HG02970 (cell line): ENCODE measurements at regions not wholly inside any gene's neighbourhood (a gene's known extent, or its start where the extent isn't known, plus 50 kb on each side); places are given as distances from the start of the nearest gene placed in this dataset.
"Not testable (repeated sequence)": the region's sequence is repeated elsewhere in the genome, so short reads cannot be mapped to it uniquely, and the experiment has no call there.

Experiments used
- ATAC-seq: cut with Tn5 transposase; IDR thresholded peaks from one replicate; pipeline ENCODE4 v1.9.1; 2021; ENCODE audit warnings: mild to moderate bottlenecking, moderate library complexity, moderate number of reproducible peaks; ENCODE audit not compliant: unreplicated experiment, low FRiP score

DNA sequence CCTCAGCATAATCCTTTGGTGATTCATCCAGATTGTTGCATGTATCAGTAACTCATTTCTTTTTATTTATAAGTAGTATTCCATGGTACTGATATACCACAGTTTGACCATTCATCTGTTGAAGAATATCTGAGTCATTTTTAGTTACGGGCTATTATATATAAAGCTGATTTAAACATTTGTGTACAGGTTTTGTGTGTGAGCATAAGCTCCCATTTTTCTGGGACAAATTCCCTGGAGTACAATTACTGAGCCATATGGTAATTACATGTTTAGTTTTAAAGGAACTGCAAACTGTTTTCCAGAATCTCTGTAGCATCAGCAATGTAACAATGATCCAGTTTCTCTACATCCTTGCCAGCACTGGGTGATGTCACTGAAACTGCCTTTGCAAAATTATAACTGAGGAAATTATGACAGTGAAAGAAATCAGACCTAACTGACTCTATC lies 236.2 kb upstream of the KRR1 start:
- ATAC-seq = no peak

DNA sequence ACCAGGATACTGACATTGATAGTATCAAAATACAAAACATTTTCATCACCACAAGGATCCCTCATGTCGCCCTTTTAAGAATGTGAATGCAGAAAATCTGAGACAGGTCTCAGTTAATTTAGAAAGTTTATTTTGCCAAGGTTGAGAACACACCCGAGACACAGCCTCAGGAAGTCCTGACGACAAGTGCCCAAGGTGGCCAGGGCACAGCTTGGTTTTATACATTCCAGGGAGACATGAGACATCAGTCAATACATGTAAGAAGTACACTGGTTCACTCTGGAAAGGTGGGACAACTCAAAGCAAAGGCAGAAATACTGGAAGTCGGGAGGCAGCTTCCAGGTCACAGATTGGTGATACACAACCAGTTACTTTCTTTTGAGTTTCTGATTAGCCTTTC lies 235.2 kb upstream of the KRR1 start:
- ATAC-seq = no peak

DNA sequence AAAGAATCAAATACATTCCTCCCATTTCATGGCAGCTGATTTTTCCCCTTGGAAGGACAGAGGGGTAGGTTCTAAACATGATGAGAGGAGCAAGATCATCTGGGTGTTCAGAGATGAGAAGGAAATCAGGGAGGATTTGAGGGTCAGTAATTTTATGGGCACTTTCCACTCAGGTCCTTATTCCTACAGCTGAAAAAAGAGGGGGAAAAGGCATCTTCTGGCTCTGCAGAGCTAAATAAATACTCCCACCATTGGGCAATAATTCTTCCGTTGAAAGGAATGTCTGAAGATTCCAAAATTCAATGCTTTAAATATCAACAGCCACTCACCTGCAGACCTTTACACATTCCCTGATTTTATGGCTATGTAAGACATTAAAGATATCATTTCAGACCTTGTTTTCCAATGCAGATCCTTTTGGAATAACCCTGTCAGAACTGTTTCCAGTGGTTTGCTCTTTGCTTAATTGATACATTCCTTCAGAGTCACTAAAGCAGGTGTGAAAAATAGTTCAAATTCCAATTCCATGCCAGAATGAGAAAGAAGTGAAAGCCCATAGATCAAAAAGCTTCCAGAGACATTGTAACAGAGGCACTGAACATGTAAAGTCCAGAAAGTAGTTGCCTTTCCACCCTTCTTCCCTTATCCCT lies 233.3 kb upstream of the KRR1 start:
- ATAC-seq = no peak

DNA sequence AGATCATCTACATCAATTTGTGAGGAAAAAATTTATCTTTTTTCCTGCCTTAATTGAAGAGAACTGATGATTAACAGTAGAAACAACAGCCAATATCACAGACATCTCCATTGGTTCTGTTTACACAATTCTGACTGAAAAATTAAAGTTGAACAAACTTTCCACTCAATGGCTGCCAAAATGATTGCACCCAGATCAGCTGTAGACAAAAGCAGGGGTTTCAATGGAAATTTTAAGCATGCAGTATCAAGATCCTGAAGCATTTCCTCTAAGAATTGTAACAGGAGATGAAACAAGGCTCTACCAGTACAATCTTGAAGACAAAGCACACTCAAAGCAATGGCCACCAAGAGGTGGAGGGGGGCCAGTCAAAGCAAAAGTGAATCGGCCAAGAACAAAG lies 231.6 kb upstream of the KRR1 start:
- ATAC-seq = no peak

DNA sequence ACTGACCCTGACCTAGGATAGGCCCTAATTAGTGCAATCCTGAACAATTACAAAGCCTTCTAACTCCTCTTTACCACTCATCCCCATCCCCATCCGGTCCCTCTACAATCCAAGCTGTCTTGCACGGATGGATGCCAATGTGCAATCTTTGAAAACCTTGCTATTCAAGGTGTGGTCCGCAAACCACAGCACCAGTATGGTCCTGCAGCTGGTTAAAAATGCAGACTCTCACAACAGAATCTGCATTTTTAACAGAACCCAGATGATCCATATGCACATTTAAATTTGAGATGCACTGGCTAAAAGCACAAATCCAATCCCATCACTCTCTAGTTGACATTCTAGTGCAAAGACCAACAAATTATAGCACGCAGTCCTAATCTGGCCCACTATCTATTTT lies 230.6 kb upstream of the KRR1 start:
- ATAC-seq = no peak

DNA sequence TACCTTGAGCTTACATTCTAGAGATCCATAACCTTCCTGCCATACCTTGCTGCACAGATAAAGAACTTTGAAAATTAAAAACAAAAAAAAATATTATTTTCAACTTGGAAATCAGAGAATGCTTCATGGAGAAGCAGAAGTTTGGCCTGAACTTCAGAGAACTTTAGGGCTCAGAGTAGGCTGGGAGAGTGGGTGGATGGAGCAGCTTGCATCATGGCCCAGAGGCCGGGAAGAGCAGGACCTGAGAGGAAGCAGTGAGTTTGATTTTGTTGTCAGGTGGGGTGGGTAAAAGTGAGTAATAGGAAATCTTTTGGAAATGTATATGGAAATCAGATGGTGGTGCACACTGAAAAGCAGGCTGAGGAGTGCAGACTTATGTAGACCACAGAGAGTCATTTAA lies 228.5 kb upstream of the KRR1 start:
- ATAC-seq = no peak

DNA sequence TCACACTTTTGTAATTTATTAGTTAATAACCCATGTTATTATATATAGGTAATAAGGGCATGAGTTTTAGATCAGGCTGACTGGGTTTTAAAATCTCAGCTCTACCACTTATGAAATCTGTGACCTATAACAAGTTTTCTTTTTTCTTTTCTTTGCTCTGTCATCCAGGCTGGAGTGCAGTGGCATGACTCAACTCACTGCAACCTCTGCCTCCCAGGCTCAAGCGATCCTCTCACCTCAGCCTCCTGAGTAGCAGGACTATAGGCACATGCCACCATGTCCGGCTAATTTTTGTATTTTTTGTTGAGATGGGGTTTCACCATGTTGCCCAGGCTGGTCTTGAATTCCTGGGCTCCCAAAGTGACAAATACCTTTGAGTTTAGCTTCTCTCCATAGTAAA lies 227.7 kb upstream of the KRR1 start:
- ATAC-seq = not testable (repeated sequence)

DNA sequence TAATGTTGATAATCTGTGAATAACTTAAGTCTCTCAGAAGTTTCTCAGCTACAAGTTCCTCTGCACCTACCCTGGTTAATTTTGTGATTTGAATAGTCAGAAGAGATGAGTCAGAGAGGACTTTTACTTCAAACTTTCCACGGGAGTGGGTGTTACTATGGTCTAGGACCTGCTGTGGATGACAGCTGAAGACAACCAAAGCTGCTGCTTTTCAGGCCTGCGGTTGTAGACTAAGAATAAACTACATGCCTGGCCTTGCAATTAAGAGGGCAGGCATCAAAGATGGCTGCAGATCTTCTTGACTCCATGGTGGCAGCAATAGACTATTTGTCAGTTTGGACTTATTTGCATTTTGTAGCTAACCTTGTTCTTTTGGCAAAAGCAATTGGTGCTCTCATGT lies 227.1 kb upstream of the KRR1 start:
- no peak for ATAC-seq

DNA sequence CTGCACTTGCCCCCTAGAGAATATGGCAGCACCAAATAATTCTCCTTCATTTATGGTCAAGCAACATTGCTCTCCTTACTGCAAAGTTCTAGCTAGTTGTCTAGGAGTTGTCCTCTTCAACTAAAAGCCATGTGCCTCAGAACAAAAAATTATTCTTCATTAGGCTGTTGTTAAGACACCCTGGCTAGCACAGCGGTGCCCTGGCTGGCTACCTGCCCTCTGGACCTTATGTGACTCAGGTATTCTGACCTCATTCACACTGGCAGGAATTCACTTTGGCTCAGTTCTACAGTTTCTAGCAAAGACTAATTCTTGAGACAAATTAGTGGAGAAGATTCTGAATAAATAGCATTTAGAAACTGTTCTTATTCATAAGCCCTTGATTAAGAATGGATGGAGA lies 224.4 kb upstream of the KRR1 start:
- no peak for ATAC-seq

DNA sequence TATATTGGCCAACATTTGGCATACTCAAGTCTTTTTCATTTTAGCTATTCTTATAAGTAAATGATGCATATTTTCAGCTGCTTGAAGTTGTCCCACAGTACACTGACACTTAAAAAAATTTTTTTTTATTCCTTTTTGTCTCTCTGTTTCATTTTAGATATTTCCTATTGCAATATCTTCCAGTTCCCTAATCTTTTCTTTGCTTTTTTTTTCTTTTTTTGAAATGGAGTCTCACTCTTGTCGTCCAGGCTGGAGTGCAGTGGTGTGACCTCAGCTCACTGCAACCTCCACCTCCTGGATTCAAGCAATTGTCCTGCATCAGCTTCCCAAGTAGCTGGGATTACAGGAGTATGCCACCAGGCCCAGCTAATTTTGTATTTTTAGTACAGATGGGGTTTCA lies 217.4 kb upstream of the KRR1 start:
- no peak for ATAC-seq

DNA sequence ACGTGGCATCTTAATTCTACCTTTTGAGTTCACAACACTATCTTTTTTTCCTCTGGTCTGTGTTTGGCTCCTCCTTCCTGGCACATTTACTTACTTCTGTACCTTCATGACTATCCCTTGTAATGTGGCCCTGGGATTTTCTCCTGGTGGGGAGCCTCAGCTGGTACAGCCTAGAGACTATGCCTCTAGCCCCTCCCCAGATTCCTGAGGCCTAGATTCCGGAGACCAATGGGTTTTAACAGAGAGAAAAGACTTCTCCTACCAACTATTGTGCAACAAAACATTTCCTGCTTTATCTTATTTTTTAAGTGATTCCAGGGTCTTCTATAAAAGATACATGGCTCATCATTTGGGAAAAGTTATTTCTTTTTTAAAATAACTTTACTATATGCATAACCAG lies 216.2 kb upstream of the KRR1 start:
- no peak for ATAC-seq

DNA sequence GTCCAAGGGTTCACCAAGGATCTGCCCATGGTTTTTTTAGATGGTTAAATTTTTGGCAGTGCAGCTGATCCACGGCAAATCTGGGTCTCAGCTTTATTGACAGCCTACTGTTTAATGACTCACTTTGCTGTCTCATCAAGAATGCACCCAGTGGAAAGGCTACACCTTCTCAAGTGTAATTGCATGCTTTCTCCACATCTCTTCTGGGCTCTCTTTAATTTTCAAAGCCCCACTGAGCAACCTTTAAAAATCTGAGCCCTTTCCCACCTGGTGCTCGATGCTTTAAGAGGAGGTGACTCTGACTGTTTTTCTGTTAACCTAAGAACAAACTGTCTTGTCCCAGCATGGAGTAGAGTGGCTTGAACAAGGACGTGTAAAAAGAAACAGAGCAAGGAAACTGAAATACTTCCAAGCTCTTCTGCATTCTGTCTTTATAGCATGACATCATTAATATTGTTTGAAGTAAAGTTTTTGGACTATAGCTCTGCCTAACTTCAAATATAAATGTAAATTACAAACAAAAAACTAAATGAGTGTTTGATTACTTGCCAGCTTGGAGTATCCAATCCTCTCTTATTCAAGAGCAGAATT lies 214.2 kb upstream of the KRR1 start:
- no peak for ATAC-seq

DNA sequence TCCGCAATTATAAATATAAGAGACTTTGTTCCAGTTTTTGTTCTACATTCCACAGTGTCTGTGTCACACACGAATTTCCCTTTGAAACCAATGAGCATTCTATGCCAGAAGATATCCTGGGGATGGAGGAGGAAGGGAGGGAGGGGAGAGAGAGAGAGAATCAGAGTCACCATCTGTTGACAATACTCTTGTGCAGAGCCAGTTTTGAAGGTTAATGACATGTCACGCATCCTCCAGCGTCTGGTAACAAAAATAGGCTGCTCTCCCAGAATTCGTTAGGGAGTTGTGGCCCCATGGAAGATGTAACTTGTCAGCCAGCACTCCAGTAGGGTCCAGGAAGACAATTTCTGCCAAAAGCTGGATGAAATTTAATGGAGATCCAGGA lies 213.5 kb upstream of the KRR1 start:
- no peak for ATAC-seq

DNA sequence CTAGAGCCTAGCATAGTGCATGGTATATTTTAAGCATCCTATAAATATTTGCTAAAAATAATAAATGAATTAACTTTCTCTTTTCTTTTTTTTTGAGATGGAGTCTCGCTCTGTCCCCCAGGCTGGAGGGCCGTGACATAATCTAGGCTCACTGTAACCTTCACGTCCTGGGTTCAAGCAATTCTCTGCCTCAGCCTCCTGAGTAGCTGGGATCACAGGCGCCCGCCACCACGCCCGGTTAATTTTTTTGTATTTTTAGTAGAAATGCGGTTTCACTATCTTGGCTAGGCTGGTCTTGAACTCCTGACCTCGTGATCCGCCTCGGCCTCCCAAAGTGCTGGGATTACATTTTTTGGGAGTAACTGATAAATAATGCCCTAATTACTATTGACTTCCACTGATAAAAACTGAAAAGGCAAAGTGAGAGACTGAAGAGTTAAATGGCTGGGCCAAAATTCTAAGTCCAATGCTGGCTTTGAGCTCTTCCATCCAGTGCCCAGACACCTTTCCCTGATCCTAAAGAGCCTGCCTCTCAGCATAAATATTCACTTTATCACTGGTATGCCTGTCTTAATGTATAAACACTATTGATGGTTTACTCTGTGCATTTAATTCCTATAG lies 213.0 kb upstream of the KRR1 start:
- no peak for ATAC-seq

DNA sequence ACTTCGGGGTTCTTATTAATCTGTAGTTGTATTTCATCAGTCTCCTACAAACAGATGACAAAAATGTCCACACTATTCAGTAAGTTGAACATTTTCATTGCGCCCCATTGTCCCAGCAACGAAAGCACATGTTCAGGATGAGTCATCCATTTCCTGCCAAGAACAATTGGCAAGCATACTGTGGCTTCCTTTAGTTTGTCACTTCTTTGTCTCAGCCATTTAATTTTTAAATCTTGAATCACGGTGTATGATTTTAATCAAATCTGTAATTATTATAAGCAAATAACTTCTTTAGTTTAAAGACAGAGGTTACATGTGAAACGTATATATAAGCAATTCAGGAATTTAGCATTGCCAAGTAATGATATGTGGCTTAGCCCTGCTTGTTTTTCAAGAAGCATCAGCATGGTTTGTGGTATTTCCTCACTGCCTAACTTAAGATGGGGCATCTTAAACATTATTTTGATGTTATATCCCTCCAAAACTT lies 211.3 kb upstream of the KRR1 start:
- ATAC-seq = peak; percentile 55

DNA sequence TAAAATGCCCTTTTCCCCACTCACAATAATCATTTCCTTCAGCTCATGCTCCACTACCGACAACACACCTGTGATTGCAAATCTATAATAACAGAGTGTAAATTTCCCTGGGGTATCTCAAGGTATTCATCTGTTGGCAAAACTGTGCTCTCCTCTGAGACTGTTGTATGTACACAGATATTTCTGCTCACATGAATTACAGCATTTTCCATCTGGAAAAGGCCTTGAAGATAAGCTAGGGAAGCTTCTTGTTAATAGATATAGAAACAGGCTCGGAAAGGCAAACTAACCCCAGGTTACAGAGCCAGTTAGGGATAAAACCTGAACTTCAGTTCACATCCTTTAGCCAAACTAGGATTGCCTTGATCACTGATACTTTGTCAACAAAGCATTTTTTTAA lies 210.4 kb upstream of the KRR1 start:
- no peak for ATAC-seq

DNA sequence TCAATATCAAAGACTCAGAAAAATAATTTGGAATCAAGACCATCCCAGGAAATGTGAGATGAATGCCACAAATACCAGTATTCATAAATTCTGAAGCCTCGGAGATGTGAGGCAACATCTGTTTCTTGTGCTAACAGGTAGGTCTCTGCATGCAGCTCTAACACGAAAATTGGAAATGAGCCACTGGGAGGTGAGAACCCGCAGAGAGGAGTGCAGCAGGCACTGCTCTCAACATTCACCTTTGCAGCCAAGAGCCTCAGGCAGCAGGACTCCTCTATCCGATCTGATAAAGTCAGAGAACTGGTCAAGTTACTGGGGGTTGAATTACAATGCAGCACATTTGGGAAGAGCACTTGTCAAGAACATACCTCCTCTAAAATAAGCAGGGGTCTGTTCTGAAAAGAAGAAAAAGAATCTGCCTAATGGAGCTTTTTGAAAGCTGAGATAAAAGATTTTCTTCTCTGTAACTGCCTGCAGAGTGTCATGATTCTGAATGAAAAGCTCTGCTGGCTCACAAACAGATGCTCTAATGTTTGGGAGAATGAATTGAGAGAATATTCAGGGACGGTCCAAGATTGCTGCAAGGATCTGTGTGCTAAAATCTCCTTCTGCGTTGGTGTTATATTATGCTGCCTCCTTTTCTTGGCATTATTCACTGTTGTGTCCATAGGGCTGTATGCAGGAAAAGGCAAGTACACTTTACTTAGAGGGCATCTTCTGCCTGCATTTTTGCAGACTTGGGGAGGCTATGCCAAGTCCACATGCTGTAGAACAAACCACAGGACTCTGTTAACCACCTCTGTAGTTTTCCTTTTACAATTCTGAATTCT lies 209.6 kb upstream of the KRR1 start:
- no peak for ATAC-seq

DNA sequence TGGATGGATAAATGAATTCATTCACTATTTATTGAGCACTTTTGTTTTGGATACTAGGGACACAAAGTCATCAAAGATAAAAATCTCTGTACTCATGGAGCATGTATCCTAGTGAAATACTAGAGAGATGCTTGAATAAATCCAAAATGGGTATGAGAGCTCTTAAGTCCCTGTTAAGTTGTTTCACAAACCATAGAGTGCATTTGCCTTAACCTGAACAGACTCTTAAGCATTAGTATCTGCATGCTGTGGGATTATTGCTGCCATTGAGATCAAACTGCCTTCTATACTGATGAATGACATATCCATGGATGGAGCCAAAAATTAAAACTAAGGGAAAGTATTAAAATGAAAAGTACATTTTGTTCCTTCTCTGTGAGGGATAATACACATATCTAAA lies 206.5 kb upstream of the KRR1 start:
- ATAC-seq = no peak

DNA sequence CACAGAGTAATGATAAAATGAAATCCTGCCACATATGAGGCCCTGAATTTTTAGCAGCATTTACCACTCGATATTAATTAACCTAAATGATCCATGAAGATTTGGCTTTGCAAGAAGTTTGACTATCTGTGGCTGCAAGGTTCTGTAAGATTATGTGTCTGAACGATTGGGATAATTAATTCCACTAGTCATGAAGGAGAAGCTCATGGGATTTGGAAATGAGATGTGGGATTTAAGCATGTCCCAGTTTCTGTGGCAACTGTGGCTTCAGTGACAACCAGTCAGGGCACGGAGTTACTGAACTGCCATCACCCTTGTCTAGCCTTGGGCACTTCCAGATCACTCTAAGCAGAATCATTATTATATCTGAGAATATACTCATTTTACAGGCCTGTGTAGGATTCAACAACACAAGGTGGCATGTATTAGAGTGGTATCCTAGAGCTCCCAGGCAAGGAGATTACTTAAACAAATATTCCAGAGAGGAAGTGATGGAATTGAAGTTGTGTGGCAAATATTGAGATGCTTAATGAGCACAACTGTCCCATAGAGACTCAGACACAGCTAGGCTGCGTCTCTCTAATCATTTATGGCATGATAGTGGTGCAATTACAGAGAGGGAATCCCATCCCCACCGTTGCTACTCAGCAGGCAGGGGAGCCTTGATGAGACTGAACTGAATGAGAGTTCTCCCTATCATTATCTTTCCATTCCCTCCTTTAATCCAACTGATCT lies 205.0 kb upstream of the KRR1 start:
- ATAC-seq = no peak

DNA sequence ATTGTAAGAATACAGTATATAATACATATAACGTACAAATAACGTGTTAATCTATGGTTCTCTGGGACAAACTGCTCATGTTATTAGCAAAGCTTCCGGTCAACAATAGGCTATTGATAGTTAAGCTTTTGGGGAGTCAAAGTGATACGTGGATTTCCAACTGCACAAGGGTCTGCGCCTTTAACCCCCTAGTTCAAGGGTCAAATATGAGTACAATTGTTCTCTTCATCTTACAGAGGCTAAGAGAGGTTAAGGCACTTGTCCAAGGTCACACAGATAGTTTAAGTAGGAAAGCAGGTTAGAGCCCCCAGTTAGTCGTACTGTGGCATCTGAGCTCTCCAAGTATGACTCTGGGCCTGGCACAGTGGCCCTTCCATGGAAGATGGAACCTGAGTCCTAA lies 204.3 kb upstream of the KRR1 start:
- ATAC-seq = no peak

DNA sequence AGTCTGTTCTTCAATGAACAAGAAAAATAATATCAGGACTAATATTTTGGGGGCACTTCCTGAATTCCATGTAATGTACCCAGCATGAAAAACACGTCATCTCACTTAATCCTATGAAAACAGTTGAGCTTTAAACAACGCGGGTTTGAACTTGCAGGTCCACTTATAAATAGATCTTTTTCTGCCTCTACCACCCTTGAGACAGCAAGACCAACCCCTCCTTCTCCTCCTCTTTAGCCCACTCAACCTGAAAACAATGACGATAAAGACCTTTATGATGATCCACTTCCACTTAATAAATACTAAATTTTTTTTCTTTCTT lies 203.9 kb upstream of the KRR1 start:
- ATAC-seq = no peak
